HCEC 1CT (cell line): ENCODE measurements at regions not wholly inside any gene's neighbourhood (a gene's known extent, or its start where the extent isn't known, plus 50 kb on each side); places are given as distances from the start of the nearest gene placed in this dataset.

Source experiments
- DNase-seq: peaks from one replicate; pipeline ENCODE4 v3.0.0-alpha.2; 2017

- no peak for DNase-seq
These were observed 504.7 kb upstream of the NR2F2 start for GRCh38 chr15:95825671-95826411.

GRCh38 chr15:95826412-95827195 is 503.9 kb upstream of the NR2F2 start:
- no peak for DNase-seq

GRCh38 chr15:95829062-95829461 is 501.4 kb upstream of the NR2F2 start:
- no peak for DNase-seq

GRCh38 chr15:95830281-95830680 is 500.2 kb upstream of the NR2F2 start:
- DNase-seq = no peak

GRCh38 chr15:95832668-95833067 is 497.8 kb upstream of the NR2F2 start:
- no peak for DNase-seq

- no peak for DNase-seq
These were observed 496.3 kb upstream of the NR2F2 start for GRCh38 chr15:95834028-95834804.

GRCh38 chr15:95836536-95836935 is 494.0 kb upstream of the NR2F2 start:
- no peak for DNase-seq

- DNase-seq = no peak
These were observed 493.0 kb upstream of the NR2F2 start for GRCh38 chr15:95837341-95838004.

GRCh38 chr15:95839367-95839782 is 491.1 kb upstream of the NR2F2 start:
- no peak for DNase-seq

- DNase-seq = peak; percentile 82
These were observed 490.5 kb upstream of the NR2F2 start for GRCh38 chr15:95840004-95840403.

GRCh38 chr15:95840855-95841254 is 489.6 kb upstream of the NR2F2 start:
- no peak for DNase-seq

- DNase-seq = no peak
These were observed 487.9 kb upstream of the NR2F2 start for GRCh38 chr15:95842576-95842975.

- DNase-seq = no peak
These were observed 487.1 kb upstream of the NR2F2 start for GRCh38 chr15:95843241-95843910.

- peak; percentile 62 for DNase-seq
These were observed 484.5 kb upstream of the NR2F2 start for GRCh38 chr15:95845862-95846515.

GRCh38 chr15:95848126-95848525 is 482.4 kb upstream of the NR2F2 start:
- no peak for DNase-seq

- no peak for DNase-seq
These were observed 479.7 kb upstream of the NR2F2 start for GRCh38 chr15:95850837-95851236.

GRCh38 chr15:95853350-95853749 is 477.1 kb upstream of the NR2F2 start:
- DNase-seq = peak; percentile 55

- DNase-seq = peak; percentile 94
These were observed 473.3 kb upstream of the NR2F2 start for GRCh38 chr15:95857124-95857757.

GRCh38 chr15:95857758-95858157 is 472.7 kb upstream of the NR2F2 start:
- DNase-seq = peak; percentile 66

- DNase-seq = no peak
These were observed 470.1 kb upstream of the NR2F2 start for GRCh38 chr15:95860406-95860805.

GRCh38 chr15:95864467-95864886 is 466.0 kb upstream of the NR2F2 start:
- DNase-seq = no peak
